GM12891 (cell line): ENCODE measurements at regions not wholly inside any gene's neighbourhood (a gene's known extent, or its start where the extent isn't known, plus 50 kb on each side); places are given as distances from the start of the nearest gene placed in this dataset.
"Not testable (repeated sequence)": the region's sequence is repeated elsewhere in the genome, so short reads cannot be mapped to it uniquely, and the experiment has no call there.

ENCODE experiments used
- DNase-seq: peaks from one replicate; pipeline ENCODE4 v3.0.0; 2011; ENCODE audit warnings: low spot score; ENCODE audit not compliant: insufficient read length
- FAIRE-seq: peaks from 2 replicates; lab custom pipeline; 2011; peaks lifted over from hg19 to GRCh38; lab: Jason Lieb, UNC
- PAX5 ChIP-seq: IDR thresholded peaks from 2 replicates; pipeline ENCODE4 v1.6.1; 2011; ENCODE audit warnings: low read length, moderate library complexity, mild to moderate bottlenecking; ENCODE audit not compliant: insufficient read depth, severe bottlenecking
- POLR2A ChIP-seq: IDR thresholded peaks from 2 replicates; pipeline ENCODE4 v1.6.1; 2011; ENCODE audit warnings: low read depth, low read length, control low read depth
- POLR2AphosphoS5 ChIP-seq: IDR thresholded peaks from 2 replicates; pipeline ENCODE4 v1.6.1; 2011; ENCODE audit warnings: low read depth, low read length, control low read depth
- POU2F2 ChIP-seq: IDR thresholded peaks from 2 replicates; pipeline ENCODE4 v1.6.1; 2011; ENCODE audit warnings: low read depth, mild to moderate bottlenecking, control low read depth, low read length, moderate library complexity
- SPI1 ChIP-seq: IDR thresholded peaks from 2 replicates; pipeline ENCODE4 v1.6.1; 2011; ENCODE audit warnings: low read depth, low read length, control low read depth
- TAF1 ChIP-seq: IDR thresholded peaks from 2 replicates; pipeline ENCODE4 v1.6.1; 2011; ENCODE audit warnings: low read depth, low read length, control low read depth

GRCh38 chr7:45293295-45293942 lies 135.8 kb downstream of the RAMP3 start:
- DNase-seq (no peak), FAIRE-seq (no peak)
- TF ChIP-seq POLR2AphosphoS5, result no peak
- no peak for TF ChIP-seq TAF1
- no peak for TF ChIP-seq SPI1
- no peak for TF ChIP-seq POU2F2
- TF ChIP-seq PAX5, result no peak
- no peak for TF ChIP-seq POLR2A

- TF ChIP-seq POLR2AphosphoS5, result no peak
- TF ChIP-seq PAX5, result no peak
- no peak for TF ChIP-seq TAF1
- no peak for TF ChIP-seq POLR2A
- no peak for TF ChIP-seq POU2F2
- TF ChIP-seq SPI1, result no peak
- DNase-seq (no peak), FAIRE-seq (no peak)
Observed at GRCh38 chr7:45294559-45294958, 137.0 kb downstream of the RAMP3 start.

- DNase-seq, result no peak
- no peak for FAIRE-seq
Observed at GRCh38 chr7:45295222-45295621, 137.6 kb downstream of the RAMP3 start.

GRCh38 chr7:45296748-45297147 lies 139.2 kb downstream of the RAMP3 start:
- DNase-seq, result no peak
- FAIRE-seq, result no peak
- TF ChIP-seq POLR2AphosphoS5 (no peak), TAF1 (no peak), POLR2A (no peak), SPI1 (no peak), POU2F2 (no peak)

More at GRCh38 chr7:45295222-45295621, 137.6 kb downstream of the RAMP3 start:
- no peak for TF ChIP-seq PAX5

GRCh38 chr7:45306752-45307305 lies 149.2 kb downstream of the RAMP3 start:
- FAIRE-seq (no peak), DNase-seq (no peak)
- TF ChIP-seq SPI1, result no peak
- no peak for TF ChIP-seq POLR2AphosphoS5
- no peak for TF ChIP-seq PAX5
- no peak for TF ChIP-seq TAF1
- no peak for TF ChIP-seq POU2F2
- TF ChIP-seq POLR2A, result no peak

GRCh38 chr7:45311597-45311996 lies 154.0 kb downstream of the RAMP3 start:
- no peak for FAIRE-seq
- DNase-seq, result no peak
- TF ChIP-seq PAX5, result no peak
- no peak for TF ChIP-seq TAF1
- TF ChIP-seq POU2F2, result no peak
- TF ChIP-seq SPI1, result no peak
- TF ChIP-seq POLR2AphosphoS5, result no peak
- TF ChIP-seq POLR2A, result no peak

- FAIRE-seq, DNase-seq: not testable (repeated sequence)
Observed at GRCh38 chr7:45315512-45315911, 157.9 kb downstream of the RAMP3 start.

- no peak for FAIRE-seq
- no peak for TF ChIP-seq POU2F2
- TF ChIP-seq PAX5, result no peak
- TF ChIP-seq TAF1, result no peak
- TF ChIP-seq POLR2A, result no peak
- TF ChIP-seq SPI1, result no peak
- TF ChIP-seq POLR2AphosphoS5, result no peak
- no peak for DNase-seq
Observed at GRCh38 chr7:45324683-45325237, 167.2 kb downstream of the RAMP3 start.

- DNase-seq (no peak), FAIRE-seq (no peak)
- no peak for TF ChIP-seq POLR2AphosphoS5
- TF ChIP-seq POU2F2, result no peak
- no peak for TF ChIP-seq PAX5
- TF ChIP-seq TAF1, result no peak
- no peak for TF ChIP-seq POLR2A
- no peak for TF ChIP-seq SPI1
Observed at GRCh38 chr7:45325378-45325777, 167.8 kb downstream of the RAMP3 start.

GRCh38 chr7:45328403-45328981 lies 170.9 kb downstream of the RAMP3 start:
- TF ChIP-seq POU2F2 (no peak), POLR2AphosphoS5 (no peak), TAF1 (no peak), SPI1 (no peak), POLR2A (no peak), PAX5 (no peak)
- FAIRE-seq, result no peak
- no peak for DNase-seq
